ENCODE measurements at regions not wholly inside any gene's neighbourhood (a gene's known extent, or its start where the extent isn't known, plus 50 kb on each side); places are given as distances from the start of the nearest gene placed in this dataset.
A peak's percentile ranks its signal among the peaks of the same experiment; 100 is the strongest.

DNA sequence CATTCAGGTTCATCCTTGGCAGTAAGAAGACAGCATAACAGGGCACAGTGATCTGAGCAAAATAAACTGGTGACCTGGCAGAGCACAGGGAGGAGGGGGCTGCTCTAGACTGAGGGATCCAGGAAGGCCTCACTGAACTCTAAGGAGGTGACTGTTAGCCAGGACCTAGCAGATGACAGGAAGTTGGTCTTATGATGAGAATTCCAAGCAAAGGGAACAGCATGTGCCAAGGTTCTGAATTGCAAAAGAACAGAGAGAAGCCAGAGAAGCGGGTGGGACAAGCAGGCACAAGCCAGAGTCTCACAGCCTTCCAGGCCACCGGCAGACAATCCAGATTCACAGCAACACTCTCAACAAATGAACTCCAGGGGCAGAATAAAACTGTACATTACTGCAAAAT, 152.7 kb upstream of the PTPRM start:
- H2AFZ ChIP-seq, result no peak overlapping the region
- H4K20me1 ChIP-seq (ENCODE audit: insufficient read depth, poor library complexity, severe bottlenecking), result no peaks in the 10 kb centered on the region
- TF ChIP-seq EZH2phosphoT487 (IDR thresholded peaks at IDR 0.05; ENCODE audit: low read depth, severe bottlenecking, unreplicated experiment), result no peak
- TF ChIP-seq, protein P1, sequence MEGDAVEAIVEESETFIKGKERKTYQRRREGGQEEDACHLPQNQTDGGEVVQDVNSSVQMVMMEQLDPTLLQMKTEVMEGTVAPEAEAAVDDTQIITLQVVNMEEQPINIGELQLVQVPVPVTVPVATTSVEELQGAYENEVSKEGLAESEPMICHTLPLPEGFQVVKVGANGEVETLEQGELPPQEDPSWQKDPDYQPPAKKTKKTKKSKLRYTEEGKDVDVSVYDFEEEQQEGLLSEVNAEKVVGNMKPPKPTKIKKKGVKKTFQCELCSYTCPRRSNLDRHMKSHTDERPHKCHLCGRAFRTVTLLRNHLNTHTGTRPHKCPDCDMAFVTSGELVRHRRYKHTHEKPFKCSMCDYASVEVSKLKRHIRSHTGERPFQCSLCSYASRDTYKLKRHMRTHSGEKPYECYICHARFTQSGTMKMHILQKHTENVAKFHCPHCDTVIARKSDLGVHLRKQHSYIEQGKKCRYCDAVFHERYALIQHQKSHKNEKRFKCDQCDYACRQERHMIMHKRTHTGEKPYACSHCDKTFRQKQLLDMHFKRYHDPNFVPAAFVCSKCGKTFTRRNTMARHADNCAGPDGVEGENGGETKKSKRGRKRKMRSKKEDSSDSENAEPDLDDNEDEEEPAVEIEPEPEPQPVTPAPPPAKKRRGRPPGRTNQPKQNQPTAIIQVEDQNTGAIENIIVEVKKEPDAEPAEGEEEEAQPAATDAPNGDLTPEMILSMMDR (IDR thresholded peaks at IDR 0.05; ENCODE audit: poor library complexity), result no peak
- no peak for TF ChIP-seq EZH2 (IDR thresholded peaks at IDR 0.05; ENCODE audit: borderline replicate concordance)
- no peak overlapping the region for H3K4me2 ChIP-seq
- no peaks in the 10 kb centered on the region for H3K27me3 ChIP-seq
- no peaks in the 10 kb centered on the region for H3K36me3 ChIP-seq (replicated peaks; ENCODE audit: insufficient read depth, low read depth)
- H3K79me2 ChIP-seq, result no peaks in the 10 kb centered on the region
- no peaks in the 10 kb centered on the region for H3K9me3 ChIP-seq (ENCODE audit: low read depth)
- 67% methylated on average over 2 of the region's 2 CpGs for WGBS (ENCODE audit: low lambda C conversion rate, missing lambda C conversion rate)
- DNase-seq (ENCODE audit: low spot score), result peak; percentile 12
- H3K4me1 ChIP-seq (ENCODE audit: insufficient read depth), result no peaks in the 10 kb centered on the region
- peak overlapping the region; percentile 82 for H3K27ac ChIP-seq
- no peak overlapping the region for H3K4me3 ChIP-seq
- no peaks in the 10 kb centered on the region for H3K9me2 ChIP-seq (replicated peaks; ENCODE audit: insufficient read depth)

DNA sequence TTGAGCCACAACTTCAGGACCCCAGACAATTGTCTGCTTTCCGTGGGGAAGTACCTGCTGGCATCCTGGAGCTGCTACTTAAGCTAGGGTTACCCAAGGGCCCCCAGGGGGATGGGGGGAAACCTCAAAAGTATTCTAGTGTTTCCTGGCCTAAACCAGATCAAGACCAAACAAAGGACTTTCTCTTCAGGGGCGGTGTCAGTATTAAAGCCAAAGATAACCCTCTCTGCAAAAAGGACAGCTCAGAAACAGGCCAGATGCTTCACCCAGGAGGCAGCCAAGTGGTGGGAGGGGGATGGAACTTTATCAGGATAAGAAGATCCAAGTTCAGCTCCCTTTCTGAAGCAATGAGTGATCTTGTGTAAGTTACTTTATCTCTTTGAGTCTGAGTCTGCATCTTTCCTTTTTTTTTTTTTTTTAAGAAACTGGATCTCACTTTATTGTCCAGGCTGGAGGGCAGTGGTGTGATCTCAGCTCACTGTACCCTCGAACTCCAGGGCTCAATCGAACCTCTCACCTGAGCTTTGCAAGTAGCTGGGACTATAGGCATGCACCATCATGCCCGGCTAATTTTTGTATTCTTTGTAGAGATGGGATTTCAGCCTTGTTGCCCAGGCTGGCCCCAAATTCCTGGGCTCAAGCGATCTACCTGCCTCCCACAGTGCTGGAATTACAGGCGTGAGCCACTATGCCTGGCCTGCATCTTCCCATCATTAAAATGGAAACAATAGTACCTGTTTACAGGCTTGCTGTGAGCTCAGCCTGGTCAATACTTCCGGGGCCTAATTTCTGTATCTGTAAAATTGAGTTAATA, 151.8 kb upstream of the PTPRM start:
- Histone ChIP-seq H3K9me3 (ENCODE audit: low read depth) (no peaks in the 10 kb centered on the region), H3K79me2 (no peaks in the 10 kb centered on the region), H3K9me2 (replicated peaks; ENCODE audit: insufficient read depth) (no peaks in the 10 kb centered on the region), H4K20me1 (ENCODE audit: insufficient read depth, poor library complexity, severe bottlenecking) (no peaks in the 10 kb centered on the region), H3K36me3 (replicated peaks; ENCODE audit: insufficient read depth, low read depth) (no peaks in the 10 kb centered on the region), H3K27me3 (no peaks in the 10 kb centered on the region), H3K4me2 (no peak overlapping the region), H3K4me1 (ENCODE audit: insufficient read depth) (no peaks in the 10 kb centered on the region), H2AFZ (no peak overlapping the region), H3K27ac (peak overlapping the region; percentile 71), H3K4me3 (no peak overlapping the region)
- 87% methylated on average over 8 of the region's 8 CpGs for WGBS (ENCODE audit: low lambda C conversion rate, missing lambda C conversion rate)
- no peak for TF ChIP-seq EZH2phosphoT487 (IDR thresholded peaks at IDR 0.05; ENCODE audit: low read depth, severe bottlenecking, unreplicated experiment)
- TF ChIP-seq, protein P1 (IDR thresholded peaks at IDR 0.05; ENCODE audit: poor library complexity), result no peak
- TF ChIP-seq EZH2 (IDR thresholded peaks at IDR 0.05; ENCODE audit: borderline replicate concordance), result no peak
- DNase-seq (ENCODE audit: low spot score), result peak; percentile 26

DNA sequence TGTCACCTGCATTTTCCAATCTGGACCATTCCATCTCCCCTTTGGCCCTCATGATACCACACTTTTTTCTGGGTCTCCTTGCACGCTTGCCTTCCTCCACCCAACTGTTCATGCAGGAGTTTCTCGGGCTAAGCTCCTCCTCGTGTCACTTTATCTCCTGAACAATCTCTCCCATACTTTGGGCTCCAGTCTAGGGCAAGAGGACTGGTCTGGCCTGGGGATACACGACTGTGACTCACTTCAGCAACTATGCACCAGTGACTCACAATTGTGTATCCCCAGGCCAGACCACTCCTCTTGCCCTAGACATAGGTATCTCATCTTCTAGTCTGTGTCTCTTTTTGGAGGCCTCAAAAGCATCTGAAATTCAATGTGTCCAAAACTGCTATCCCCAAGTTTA, 149.4 kb upstream of the PTPRM start:
- H3K4me1 ChIP-seq (ENCODE audit: insufficient read depth), result no peaks in the 10 kb centered on the region
- H4K20me1 ChIP-seq (ENCODE audit: insufficient read depth, poor library complexity, severe bottlenecking), result no peaks in the 10 kb centered on the region
- H3K27me3 ChIP-seq, result no peaks in the 10 kb centered on the region
- no peaks in the 10 kb centered on the region for H3K9me3 ChIP-seq (ENCODE audit: low read depth)
- peak; percentile 24 for DNase-seq (ENCODE audit: low spot score)
- H2AFZ ChIP-seq, result no peak overlapping the region
- TF ChIP-seq EZH2phosphoT487 (IDR thresholded peaks at IDR 0.05; ENCODE audit: low read depth, severe bottlenecking, unreplicated experiment), result no peak
- TF ChIP-seq, protein P1 (IDR thresholded peaks at IDR 0.05; ENCODE audit: poor library complexity), result no peak
- no peak for TF ChIP-seq EZH2 (IDR thresholded peaks at IDR 0.05; ENCODE audit: borderline replicate concordance)
- no peak overlapping the region for H3K27ac ChIP-seq
- 43% methylated on average over 4 of the region's 4 CpGs for WGBS (ENCODE audit: low lambda C conversion rate, missing lambda C conversion rate)
- H3K4me3 ChIP-seq, result no peak overlapping the region
- no peaks in the 10 kb centered on the region for H3K9me2 ChIP-seq (replicated peaks; ENCODE audit: insufficient read depth)
- no peak overlapping the region for H3K4me2 ChIP-seq
- H3K79me2 ChIP-seq, result no peaks in the 10 kb centered on the region
- H3K36me3 ChIP-seq (replicated peaks; ENCODE audit: insufficient read depth, low read depth), result no peaks in the 10 kb centered on the region

Data from hepatocyte (in vitro differentiated cells).